PC-9 (cell line): ENCODE measurements at regions not wholly inside any gene's neighbourhood (a gene's known extent, or its start where the extent isn't known, plus 50 kb on each side); places are given as distances from the start of the nearest gene placed in this dataset.

Source experiments
- BruUV-seq: library from RNA; stranded (reverse); fragments of 400-500 nt; replicated peaks from 2 replicates; lab custom pipeline; 2021; lab: Mats Ljungman, UMichigan
- CTCF ChIA-PET: fragments of 300-600 bp; sonication (Branson Sonifier 250); formaldehyde crosslinking; loops from one replicate; lab custom pipeline; 2022; ENCODE audit warnings: antibody characterized with exemption; lab: Charles Lee
- POLR2A ChIA-PET: fragments of 300-600 bp; sonication (Branson Sonifier 250); formaldehyde crosslinking; loops from one replicate; lab custom pipeline; 2022; ENCODE audit warnings: antibody characterized with exemption; ENCODE audit not compliant: unreplicated experiment; lab: Charles Lee
- DNase-seq, 2 experiments: peaks; one replicate each; pipeline versions ENCODE4 v3.0.0 to v3.0.0-alpha.2; 2015 to 2022; ENCODE audit warnings: mixed read lengths in 1 of 2
- H2AFZ ChIP-seq: fragments of 200-600 bp; sonication (generic); 2 replicates; pipeline ENCODE4 v1.8.1; 2017; ENCODE audit warnings: antibody characterized with exemption
- H3F3A ChIP-seq: fragments of 200-600 bp; sonication (generic); 2 replicates; pipeline ENCODE4 v1.8.1; 2017; ENCODE audit warnings: antibody characterized with exemption, mild to moderate bottlenecking, low read depth; ENCODE audit not compliant: insufficient read depth
- H3K27ac ChIP-seq: fragments of 200-600 bp; sonication (generic); 2 replicates; pipeline ENCODE4 v1.6.1; 2016; ENCODE audit warnings: mixed run types
- H3K27me3 ChIP-seq: fragments of 200-600 bp; sonication (generic); 2 replicates; pipeline ENCODE4 v1.6.1; 2016; ENCODE audit warnings: low read depth, mixed run types; ENCODE audit not compliant: insufficient read depth
- H3K36me3 ChIP-seq: fragments of 200-600 bp; sonication (generic); 2 replicates; pipeline ENCODE4 v1.6.1; 2016; ENCODE audit warnings: low read depth, mixed run types
- H3K4me1 ChIP-seq: fragments of 200-600 bp; sonication (generic); replicated peaks from 2 replicates; pipeline ENCODE4 v1.6.1; 2016; ENCODE audit warnings: mixed run types; ENCODE audit not compliant: insufficient read depth
- H3K4me2 ChIP-seq: fragments of 200-600 bp; sonication (generic); 2 replicates; pipeline ENCODE4 v1.6.1; 2017; ENCODE audit warnings: mixed run types
- H3K4me3 ChIP-seq: fragments of 200-600 bp; sonication (generic); 2 replicates; pipeline ENCODE4 v1.6.1; 2016; ENCODE audit warnings: mixed run types
- H3K79me2 ChIP-seq: fragments of 200-600 bp; sonication (generic); 2 replicates; pipeline ENCODE4 v1.6.1; 2017; ENCODE audit warnings: low read depth, mixed run types
- H3K9me2 ChIP-seq: fragments of 200-600 bp; sonication (generic); 2 replicates; pipeline ENCODE4 v1.8.1; 2017; ENCODE audit warnings: mild to moderate bottlenecking; ENCODE audit not compliant: insufficient read depth
- H3K9me3 ChIP-seq: fragments of 200-600 bp; sonication (generic); 2 replicates; pipeline ENCODE4 v1.8.1; 2016; ENCODE audit warnings: low read depth; ENCODE audit not compliant: insufficient read depth
- H4K20me1 ChIP-seq: fragments of 200-600 bp; sonication (generic); 2 replicates; pipeline ENCODE4 v1.8.1; 2017; ENCODE audit not compliant: insufficient read depth
- CTCF ChIP-seq: fragments of 200-600 bp; sonication (generic); conservative IDR thresholded peaks from 2 replicates; pipeline ENCODE4 v1.6.1; 2017; ENCODE audit warnings: mixed run types, antibody characterized with exemption, mild to moderate bottlenecking, moderate library complexity
- EZH2 ChIP-seq: fragments of 200-600 bp; sonication (generic); IDR thresholded peaks from 2 replicates; pipeline ENCODE4 v1.8.0; 2017; ENCODE audit warnings: antibody characterized with exemption, low read depth
- intact Hi-C: fragments of 100-400 bp; cut with micrococcal nuclease; formaldehyde crosslinking; loops from one replicate; pipeline ENCODE4 v1.10.0; 2022; ENCODE audit not compliant: unreplicated experiment

DNA sequence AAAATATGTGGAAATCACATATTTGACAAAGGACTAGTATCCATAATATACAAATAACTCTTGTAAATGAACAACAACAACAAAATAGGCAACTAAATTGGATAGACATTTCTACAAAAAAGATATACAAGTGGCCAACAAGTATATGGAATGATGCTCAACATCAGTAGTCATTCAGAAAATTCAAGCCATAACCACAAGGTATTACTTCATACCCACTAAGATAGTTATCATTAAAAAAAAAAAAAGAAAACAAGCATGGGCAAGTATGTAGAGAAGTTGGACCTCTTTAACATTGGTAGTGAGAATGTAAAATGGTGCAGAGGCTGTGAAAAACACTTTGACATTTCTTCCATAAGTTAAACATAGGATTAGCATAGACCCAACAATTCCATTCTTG, 80.8 kb downstream of the CYP26A1 start:
- H3K4me1 ChIP-seq, result peaks cover 32% of the 10 kb centered on the region
- no peak for TF ChIP-seq EZH2
- BruUV-seq, result no TSS peak
- DNase-seq, result no peak
- H3F3A ChIP-seq, result peaks cover 5% of the 10 kb centered on the region; the same call in 1 of the 2 replicates
- no peak overlapping the region for H2AFZ ChIP-seq
- no peak overlapping the region for H3K4me3 ChIP-seq
- no peaks in the 10 kb centered on the region for H3K79me2 ChIP-seq
- no peaks in the 10 kb centered on the region for H3K27me3 ChIP-seq
- H4K20me1 ChIP-seq, result no peaks in the 10 kb centered on the region
- no peaks in the 10 kb centered on the region for H3K9me3 ChIP-seq
- H3K36me3 ChIP-seq, result no peaks in the 10 kb centered on the region
- H3K9me2 ChIP-seq, result no peaks in the 10 kb centered on the region
- no peak overlapping the region for H3K27ac ChIP-seq
- intact Hi-C loops, result no loop called here
- no peak overlapping the region for H3K4me2 ChIP-seq
- ChIA-PET CTCF (no interaction called here), POLR2A (no interaction called here)

- Histone ChIP-seq H3K27me3 (no peaks in the 10 kb centered on the region), H2AFZ (no peak overlapping the region), H3K4me3 (no peak overlapping the region), H3K9me3 (no peaks in the 10 kb centered on the region; the same call in 1 of the 2 replicates), H3K36me3 (no peaks in the 10 kb centered on the region), H3K27ac (no peak overlapping the region), H3K9me2 (no peaks in the 10 kb centered on the region), H3K4me1 (no peaks in the 10 kb centered on the region), H4K20me1 (no peaks in the 10 kb centered on the region), H3F3A (no peaks in the 10 kb centered on the region), H3K4me2 (no peak overlapping the region), H3K79me2 (no peaks in the 10 kb centered on the region)
- ChIA-PET CTCF (no interaction called here), POLR2A (no interaction called here)
- TF ChIP-seq EZH2, result no peak
- TF ChIP-seq CTCF, result no peak
- intact Hi-C loops, result no loop called here
- BruUV-seq, result no TSS peak
- no peak for DNase-seq
Measured at GRCh38 chr10:93160140-93160539, 86.4 kb downstream of the CYP26A1 start.

DNA sequence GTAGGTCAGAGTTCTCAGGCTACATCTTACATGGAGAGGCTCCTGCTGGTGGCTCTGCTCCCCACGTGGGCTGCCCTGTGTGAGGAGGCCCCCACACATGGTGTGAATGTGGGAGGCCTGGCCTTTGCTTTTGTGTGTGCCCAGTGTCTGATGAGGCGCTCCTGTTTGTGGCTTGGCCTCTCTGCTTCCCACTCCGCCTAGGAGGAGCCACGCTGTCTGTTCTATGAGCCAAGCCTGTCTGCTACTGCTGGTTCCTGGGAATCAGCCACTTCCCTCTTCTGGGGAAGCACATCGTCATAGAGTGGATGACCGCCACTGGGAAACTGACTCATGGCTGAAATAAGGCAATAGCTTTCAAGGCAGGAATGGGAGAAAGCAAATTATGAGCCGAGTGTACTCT, 87.1 kb downstream of the CYP26A1 start:
- H4K20me1 ChIP-seq, result no peaks in the 10 kb centered on the region
- H3F3A ChIP-seq, result no peaks in the 10 kb centered on the region
- intact Hi-C loops, result no loop called here
- no peaks in the 10 kb centered on the region for H3K9me2 ChIP-seq
- no peaks in the 10 kb centered on the region for H3K4me1 ChIP-seq
- no peak overlapping the region for H3K4me2 ChIP-seq
- ChIA-PET CTCF (no interaction called here), POLR2A (no interaction called here)
- H3K27me3 ChIP-seq, result no peaks in the 10 kb centered on the region
- no TSS peak for BruUV-seq
- H3K9me3 ChIP-seq, result no peaks in the 10 kb centered on the region; the same call in 1 of the 2 replicates
- no peak overlapping the region for H3K27ac ChIP-seq
- no peak for TF ChIP-seq EZH2
- TF ChIP-seq CTCF, result no peak
- H3K79me2 ChIP-seq, result no peaks in the 10 kb centered on the region
- H3K4me3 ChIP-seq, result no peak overlapping the region
- no peak overlapping the region for H2AFZ ChIP-seq
- no peaks in the 10 kb centered on the region for H3K36me3 ChIP-seq
- DNase-seq, result no peak

DNA sequence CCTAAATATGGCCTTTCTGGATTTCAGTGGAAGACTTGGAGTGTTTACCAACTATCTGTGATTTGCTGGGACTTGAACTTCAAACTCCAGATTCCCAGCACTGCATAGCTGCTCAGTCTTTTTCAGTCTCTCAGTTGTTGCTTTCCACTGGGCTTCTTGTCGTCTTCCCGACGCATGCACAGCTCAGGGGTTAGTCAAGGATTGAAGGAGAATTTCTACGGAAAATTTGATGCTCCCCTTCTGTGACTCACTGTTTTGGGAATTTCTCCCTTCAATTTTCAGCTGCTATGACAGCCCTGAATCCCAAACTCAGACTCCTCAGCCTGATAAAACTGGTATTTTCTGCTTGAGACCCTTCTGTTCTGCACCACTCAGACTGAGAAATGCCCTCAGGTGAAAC, 91.7 kb downstream of the CYP26A1 start:
- BruUV-seq, result no TSS peak
- H3K9me2 ChIP-seq, result no peaks in the 10 kb centered on the region
- H2AFZ ChIP-seq, result no peak overlapping the region
- ChIA-PET CTCF (no interaction called here), POLR2A (no interaction called here)
- no peak for TF ChIP-seq EZH2
- TF ChIP-seq CTCF, result no peak
- H3K9me3 ChIP-seq, result no peaks in the 10 kb centered on the region; the same call in 1 of the 2 replicates
- no peak for DNase-seq
- no peak overlapping the region for H3K4me2 ChIP-seq
- H3K4me1 ChIP-seq, result no peaks in the 10 kb centered on the region
- intact Hi-C loops, result no loop called here
- no peak overlapping the region for H3K27ac ChIP-seq
- no peaks in the 10 kb centered on the region for H3K27me3 ChIP-seq
- no peaks in the 10 kb centered on the region for H3F3A ChIP-seq
- H3K79me2 ChIP-seq, result no peaks in the 10 kb centered on the region
- no peaks in the 10 kb centered on the region for H3K36me3 ChIP-seq
- H4K20me1 ChIP-seq, result no peaks in the 10 kb centered on the region
- H3K4me3 ChIP-seq, result no peak overlapping the region
